MCF 10A (cell line): ENCODE measurements at regions not wholly inside any gene's neighbourhood (a gene's known extent, or its start where the extent isn't known, plus 50 kb on each side); places are given as distances from the start of the nearest gene placed in this dataset.

Experiments used
- BruUV-seq: library from RNA; stranded (reverse); fragments of 400-500 nt; replicated peaks from 2 replicates; lab custom pipeline; 2021; lab: Mats Ljungman, UMichigan
- CTCF ChIA-PET: fragments of 300-600 bp; sonication (Branson Sonifier 250); formaldehyde crosslinking; extraction: SDS; loops from one replicate; lab custom pipeline; 2021; ENCODE audit warnings: antibody characterized with exemption, inconsistent platforms; lab: Yijun Ruan, JAX
- POLR2A ChIA-PET: fragments of 300-600, 350-650 bp; sonication (Branson Sonifier 250); formaldehyde crosslinking; extraction: SDS; loops from one replicate; lab custom pipeline; 2020; ENCODE audit warnings: antibody characterized with exemption, inconsistent platforms; lab: Yijun Ruan, JAX
- DNase-seq: peaks from one replicate; pipeline ENCODE4 v3.0.0-alpha.2; 2018; ENCODE audit not compliant: unreplicated experiment
- H3K27ac Mint-ChIP-seq: one replicate; pipeline ENCODE4 v1.8.0; 2022; ENCODE audit warnings: mild to moderate bottlenecking, low read depth, mixed read lengths; ENCODE audit not compliant: unreplicated experiment
- H3K27me3 Mint-ChIP-seq: one replicate; pipeline ENCODE4 v1.8.0; 2022; ENCODE audit warnings: mixed read lengths; ENCODE audit not compliant: insufficient read depth, unreplicated experiment
- H3K36me3 Mint-ChIP-seq: one replicate; pipeline ENCODE4 v1.8.0; 2022; ENCODE audit warnings: mild to moderate bottlenecking, moderate library complexity, mixed read lengths; ENCODE audit not compliant: insufficient read depth, unreplicated experiment
- H3K4me1 Mint-ChIP-seq: one replicate; pipeline ENCODE4 v1.8.0; 2022; ENCODE audit warnings: mixed read lengths; ENCODE audit not compliant: insufficient read depth, unreplicated experiment
- H3K4me3 Mint-ChIP-seq: one replicate; pipeline ENCODE4 v1.8.0; 2022; ENCODE audit warnings: mild to moderate bottlenecking, moderate library complexity, mixed read lengths; ENCODE audit not compliant: unreplicated experiment
- H3K9me3 Mint-ChIP-seq: one replicate; pipeline ENCODE4 v1.8.0; 2022; ENCODE audit warnings: mixed read lengths; ENCODE audit not compliant: unreplicated experiment
- intact Hi-C: fragments of 100-400 bp; cut with micrococcal nuclease; formaldehyde crosslinking; loops from 2 replicates; pipeline ENCODE4 v1.14.1; 2022
- TF ChIP-seq, protein P1 (sequence below): fragments of 200-600 bp; IDR thresholded peaks from one replicate; pipeline ENCODE4 v1.8.0; 2022; ENCODE audit warnings: antibody characterized with exemption, mild to moderate bottlenecking; ENCODE audit not compliant: unreplicated experiment

GRCh38 chr22:22345781-22346180 lies 101.2 kb downstream of the VPREB1 start:
- Mint-ChIP-seq H3K4me1 (no peaks in the 10 kb centered on the region), H3K9me3 (no peaks in the 10 kb centered on the region), H3K27ac (no peak overlapping the region), H3K4me3 (no peak overlapping the region), H3K36me3 (no peaks in the 10 kb centered on the region), H3K27me3 (peaks cover 63% of the 10 kb centered on the region)
- no TSS peak for BruUV-seq
- intact Hi-C loops = no loop called here
- no peak for DNase-seq
- TF ChIP-seq, protein P1, sequence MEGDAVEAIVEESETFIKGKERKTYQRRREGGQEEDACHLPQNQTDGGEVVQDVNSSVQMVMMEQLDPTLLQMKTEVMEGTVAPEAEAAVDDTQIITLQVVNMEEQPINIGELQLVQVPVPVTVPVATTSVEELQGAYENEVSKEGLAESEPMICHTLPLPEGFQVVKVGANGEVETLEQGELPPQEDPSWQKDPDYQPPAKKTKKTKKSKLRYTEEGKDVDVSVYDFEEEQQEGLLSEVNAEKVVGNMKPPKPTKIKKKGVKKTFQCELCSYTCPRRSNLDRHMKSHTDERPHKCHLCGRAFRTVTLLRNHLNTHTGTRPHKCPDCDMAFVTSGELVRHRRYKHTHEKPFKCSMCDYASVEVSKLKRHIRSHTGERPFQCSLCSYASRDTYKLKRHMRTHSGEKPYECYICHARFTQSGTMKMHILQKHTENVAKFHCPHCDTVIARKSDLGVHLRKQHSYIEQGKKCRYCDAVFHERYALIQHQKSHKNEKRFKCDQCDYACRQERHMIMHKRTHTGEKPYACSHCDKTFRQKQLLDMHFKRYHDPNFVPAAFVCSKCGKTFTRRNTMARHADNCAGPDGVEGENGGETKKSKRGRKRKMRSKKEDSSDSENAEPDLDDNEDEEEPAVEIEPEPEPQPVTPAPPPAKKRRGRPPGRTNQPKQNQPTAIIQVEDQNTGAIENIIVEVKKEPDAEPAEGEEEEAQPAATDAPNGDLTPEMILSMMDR = no peak
- ChIA-PET POLR2A (no interaction called here), CTCF (interaction anchor here (0.9 to 2.0 kb wide), 2 partner anchors 11 to 85 kb away, joined by 3 to 5 read pairs; no protein-coding TSS in a partner anchor)

GRCh38 chr22:22346401-22347107 lies 102.0 kb downstream of the VPREB1 start:
- BruUV-seq = no TSS peak
- H3K27me3 Mint-ChIP-seq = peaks cover 63% of the 10 kb centered on the region
- intact Hi-C loops = no loop called here
- TF ChIP-seq, protein P1 = no peak
- no peak for DNase-seq
- H3K9me3 Mint-ChIP-seq = no peaks in the 10 kb centered on the region
- no peak overlapping the region for H3K4me3 Mint-ChIP-seq
- no peak overlapping the region for H3K27ac Mint-ChIP-seq
- no peaks in the 10 kb centered on the region for H3K4me1 Mint-ChIP-seq
- no peaks in the 10 kb centered on the region for H3K36me3 Mint-ChIP-seq
- POLR2A ChIA-PET = no interaction called here
- CTCF ChIA-PET = interaction anchor here (0.6 to 1.3 kb wide), 6 partner anchors 10 to 211 kb away, joined by 3 to 4 read pairs (median 3); no protein-coding TSS in a partner anchor

DNA sequence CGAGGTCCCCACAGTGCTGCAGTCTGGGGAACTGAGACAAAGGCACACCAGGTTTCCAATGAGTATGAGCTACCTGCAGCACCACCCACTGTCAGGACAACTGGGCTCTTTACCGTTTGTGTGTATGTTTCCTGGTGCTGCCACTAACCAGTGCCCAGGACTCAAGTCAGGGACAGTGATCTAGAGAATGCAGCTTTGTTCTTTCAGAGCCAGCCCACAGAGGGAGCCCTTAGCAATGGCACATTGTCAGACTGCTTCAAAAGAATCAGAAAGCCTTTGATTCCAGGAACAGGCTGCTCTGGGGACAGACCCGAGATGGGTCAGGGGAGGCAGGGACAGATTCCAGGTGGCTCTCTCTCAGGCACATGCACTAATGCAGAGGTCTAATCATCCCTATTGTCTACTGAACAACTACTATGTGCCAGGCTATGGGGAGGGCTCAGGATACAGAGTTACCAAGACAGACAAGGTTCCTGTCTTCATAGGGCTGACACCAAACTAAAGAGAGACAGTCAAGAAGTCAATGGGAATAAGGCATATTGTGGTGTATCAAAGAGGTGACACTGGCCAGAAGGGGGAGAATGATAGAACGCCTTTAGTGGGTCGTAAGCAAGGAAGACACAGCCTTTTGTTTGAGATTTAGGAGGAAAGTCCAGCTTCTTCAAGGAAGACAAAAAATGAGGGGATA lies 103.7 kb downstream of the VPREB1 start:
- H3K27ac Mint-ChIP-seq = no peak overlapping the region
- H3K4me3 Mint-ChIP-seq = no peak overlapping the region
- ChIA-PET POLR2A (interaction anchor here (0.7 kb wide), 1 partner anchor 242 kb away, joined by 3 read pairs; no protein-coding TSS in a partner anchor), CTCF (interaction anchor here (0.7 to 1.7 kb wide), 4 partner anchors 9 to 82 kb away, joined by 3 to 8 read pairs (median 5); no protein-coding TSS in a partner anchor)
- H3K27me3 Mint-ChIP-seq = peaks cover 76% of the 10 kb centered on the region
- peak; percentile 14 for DNase-seq
- H3K36me3 Mint-ChIP-seq = no peaks in the 10 kb centered on the region
- TF ChIP-seq, protein P1 = no peak
- H3K9me3 Mint-ChIP-seq = no peaks in the 10 kb centered on the region
- BruUV-seq = no TSS peak
- no peaks in the 10 kb centered on the region for H3K4me1 Mint-ChIP-seq
- intact Hi-C loops = no loop called here

GRCh38 chr22:22348815-22349454 lies 104.3 kb downstream of the VPREB1 start:
- H3K27me3 Mint-ChIP-seq = peaks cover 82% of the 10 kb centered on the region
- POLR2A ChIA-PET = interaction anchor here (0.7 kb wide), 1 partner anchor 242 kb away, joined by 3 read pairs; no protein-coding TSS in a partner anchor
- CTCF ChIA-PET = interaction anchor here (0.7 to 1.7 kb wide), 3 partner anchors 8 to 28 kb away, joined by 3 to 8 read pairs (median 6); no protein-coding TSS in a partner anchor
- no peak overlapping the region for H3K27ac Mint-ChIP-seq
- no peak overlapping the region for H3K4me3 Mint-ChIP-seq
- BruUV-seq = no TSS peak
- DNase-seq = no peak
- H3K4me1 Mint-ChIP-seq = no peaks in the 10 kb centered on the region
- intact Hi-C loops = no loop called here
- no peaks in the 10 kb centered on the region for H3K36me3 Mint-ChIP-seq
- TF ChIP-seq, protein P1 = no peak
- no peaks in the 10 kb centered on the region for H3K9me3 Mint-ChIP-seq
